Activated naive CD4-positive, alpha-beta T cell treated with anti-CD3 and anti-CD28 coated beads for 36 hours (primary cell): ENCODE measurements at regions not wholly inside any gene's neighbourhood (a gene's known extent, or its start where the extent isn't known, plus 50 kb on each side); places are given as distances from the start of the nearest gene placed in this dataset.

Source experiments
- CTCF ChIA-PET: fragments of 350-600 bp; sonication (Branson Sonifier 250); formaldehyde crosslinking; loops from one replicate; lab custom pipeline; 2021; ENCODE audit warnings: antibody characterized with exemption; lab: Charles Lee
- DNase-seq: peaks from one replicate; pipeline ENCODE4 v3.0.0-alpha.2; 2020
- H3K27ac Mint-ChIP-seq: one replicate; pipeline ENCODE4 v1.8.0; 2021; ENCODE audit warnings: mild to moderate bottlenecking, mixed read lengths
- H3K27me3 Mint-ChIP-seq: one replicate; pipeline ENCODE4 v1.8.0; 2021; ENCODE audit warnings: low read depth, mixed read lengths
- H3K36me3 Mint-ChIP-seq: one replicate; pipeline ENCODE4 v1.8.0; 2021; ENCODE audit warnings: low read depth, mixed read lengths
- H3K4me1 Mint-ChIP-seq: one replicate; pipeline ENCODE4 v1.8.0; 2021; ENCODE audit warnings: low read depth, mixed read lengths
- H3K4me3 Mint-ChIP-seq: one replicate; pipeline ENCODE4 v1.8.0; 2021; ENCODE audit warnings: mild to moderate bottlenecking, moderate library complexity, mixed read lengths
- H3K9me3 Mint-ChIP-seq: one replicate; pipeline ENCODE4 v1.8.0; 2021; ENCODE audit warnings: mixed read lengths
- intact Hi-C: fragments of 100-400 bp; cut with micrococcal nuclease; formaldehyde crosslinking; loops from one replicate; pipeline ENCODE4 v1.15.1; 2023

- Mint-ChIP-seq H3K27me3 (no peaks in the 10 kb centered on the region), H3K9me3 (no peaks in the 10 kb centered on the region), H3K4me3 (no peak overlapping the region), H3K36me3 (no peaks in the 10 kb centered on the region), H3K27ac (no peak overlapping the region), H3K4me1 (no peaks in the 10 kb centered on the region)
- intact Hi-C loops = no loop called here
- CTCF ChIA-PET = interaction anchor here (0.6 to 2.6 kb wide), 7 partner anchors 10 to 241 kb away, joined by 3 to 8 read pairs (median 4); no protein-coding TSS in a partner anchor
- DNase-seq = peak; percentile 62
Measured at GRCh38 chr1:36609241-36610027, 126.7 kb upstream of the CSF3R start.

GRCh38 chr1:36608272-36608671 lies 125.6 kb upstream of the CSF3R start:
- Mint-ChIP-seq H3K4me3 (no peak overlapping the region), H3K27ac (no peak overlapping the region), H3K4me1 (no peaks in the 10 kb centered on the region), H3K36me3 (no peaks in the 10 kb centered on the region), H3K9me3 (no peaks in the 10 kb centered on the region), H3K27me3 (no peaks in the 10 kb centered on the region)
- CTCF ChIA-PET = interaction anchor here (0.6 to 2.6 kb wide), 4 partner anchors 43 to 826 kb away, joined by 3 to 8 read pairs (median 4); no protein-coding TSS in a partner anchor
- intact Hi-C loops = no loop called here
- DNase-seq = no peak

- intact Hi-C loops = no loop called here
- CTCF ChIA-PET = interaction anchor here (0.6 to 1.1 kb wide), 3 partner anchors 42 to 686 kb away, joined by 3 read pairs; no protein-coding TSS in a partner anchor
- Mint-ChIP-seq H3K4me3 (no peak overlapping the region), H3K27ac (no peak overlapping the region), H3K36me3 (no peaks in the 10 kb centered on the region), H3K9me3 (no peaks in the 10 kb centered on the region), H3K27me3 (no peaks in the 10 kb centered on the region), H3K4me1 (no peaks in the 10 kb centered on the region)
- no peak for DNase-seq
Measured at GRCh38 chr1:36607263-36607651, 124.5 kb upstream of the CSF3R start.

- intact Hi-C loops = no loop called here
- Mint-ChIP-seq H3K4me3 (no peak overlapping the region), H3K27me3 (no peaks in the 10 kb centered on the region), H3K36me3 (no peaks in the 10 kb centered on the region), H3K27ac (no peak overlapping the region), H3K9me3 (no peaks in the 10 kb centered on the region), H3K4me1 (no peaks in the 10 kb centered on the region)
- CTCF ChIA-PET = interaction anchor here (0.6 to 1.1 kb wide), 3 partner anchors 43 to 687 kb away, joined by 3 read pairs; no protein-coding TSS in a partner anchor
- no peak for DNase-seq
Measured at GRCh38 chr1:36606641-36607262, 124.0 kb upstream of the CSF3R start.

- H3K27me3 Mint-ChIP-seq = peaks cover 3% of the 10 kb centered on the region
- H3K27ac Mint-ChIP-seq = no peak overlapping the region
- DNase-seq = no peak
- no peaks in the 10 kb centered on the region for H3K36me3 Mint-ChIP-seq
- intact Hi-C loops = no loop called here
- no peak overlapping the region for H3K4me3 Mint-ChIP-seq
- no peaks in the 10 kb centered on the region for H3K4me1 Mint-ChIP-seq
- CTCF ChIA-PET = interaction anchor here (1.1 kb wide), 1 partner anchor 43 kb away, joined by 3 read pairs; no protein-coding TSS in a partner anchor
- H3K9me3 Mint-ChIP-seq = no peaks in the 10 kb centered on the region
Measured at GRCh38 chr1:36605942-36606640, 123.4 kb upstream of the CSF3R start.

- H3K27me3 Mint-ChIP-seq = peaks cover 3% of the 10 kb centered on the region
- no peak overlapping the region for H3K4me3 Mint-ChIP-seq
- H3K4me1 Mint-ChIP-seq = no peaks in the 10 kb centered on the region
- no peak for DNase-seq
- H3K36me3 Mint-ChIP-seq = no peaks in the 10 kb centered on the region
- intact Hi-C loops = no loop called here
- H3K9me3 Mint-ChIP-seq = no peaks in the 10 kb centered on the region
- H3K27ac Mint-ChIP-seq = no peak overlapping the region
- CTCF ChIA-PET = no interaction called here
Measured at GRCh38 chr1:36603461-36603860, 120.7 kb upstream of the CSF3R start.

- H3K27ac Mint-ChIP-seq = no peak overlapping the region
- intact Hi-C loops = no loop called here
- no peak overlapping the region for H3K4me3 Mint-ChIP-seq
- CTCF ChIA-PET = no interaction called here
- peaks cover 5% of the 10 kb centered on the region for H3K27me3 Mint-ChIP-seq
- H3K36me3 Mint-ChIP-seq = no peaks in the 10 kb centered on the region
- no peaks in the 10 kb centered on the region for H3K9me3 Mint-ChIP-seq
- no peak for DNase-seq
- H3K4me1 Mint-ChIP-seq = no peaks in the 10 kb centered on the region
Measured at GRCh38 chr1:36602184-36602583, 119.5 kb upstream of the CSF3R start.

GRCh38 chr1:36599828-36600227 lies 117.1 kb upstream of the CSF3R start:
- no peak for DNase-seq
- intact Hi-C loops = no loop called here
- CTCF ChIA-PET = no interaction called here
- H3K27me3 Mint-ChIP-seq = peaks cover 10% of the 10 kb centered on the region
- H3K9me3 Mint-ChIP-seq = no peaks in the 10 kb centered on the region
- no peaks in the 10 kb centered on the region for H3K36me3 Mint-ChIP-seq
- H3K27ac Mint-ChIP-seq = no peak overlapping the region
- no peak overlapping the region for H3K4me3 Mint-ChIP-seq
- H3K4me1 Mint-ChIP-seq = no peaks in the 10 kb centered on the region

GRCh38 chr1:36597514-36597913 lies 114.8 kb upstream of the CSF3R start:
- Mint-ChIP-seq H3K4me1 (no peaks in the 10 kb centered on the region), H3K36me3 (no peaks in the 10 kb centered on the region), H3K4me3 (no peak overlapping the region), H3K9me3 (no peaks in the 10 kb centered on the region), H3K27me3 (peaks cover 11% of the 10 kb centered on the region), H3K27ac (no peak overlapping the region)
- no peak for DNase-seq
- CTCF ChIA-PET = no interaction called here
- intact Hi-C loops = no loop called here

- Mint-ChIP-seq H3K27ac (no peak overlapping the region), H3K4me1 (no peaks in the 10 kb centered on the region), H3K9me3 (no peaks in the 10 kb centered on the region), H3K36me3 (no peaks in the 10 kb centered on the region), H3K27me3 (peaks cover 19% of the 10 kb centered on the region), H3K4me3 (no peak overlapping the region)
- DNase-seq = no peak
- intact Hi-C loops = no loop called here
- CTCF ChIA-PET = interaction anchor here (0.7 kb wide), 1 partner anchor 54 kb away, joined by 3 read pairs; no protein-coding TSS in a partner anchor
Measured at GRCh38 chr1:36595921-36596320, 113.2 kb upstream of the CSF3R start.

GRCh38 chr1:36595349-36595748 lies 112.6 kb upstream of the CSF3R start:
- no peaks in the 10 kb centered on the region for H3K36me3 Mint-ChIP-seq
- peaks cover 20% of the 10 kb centered on the region for H3K27me3 Mint-ChIP-seq
- no peaks in the 10 kb centered on the region for H3K9me3 Mint-ChIP-seq
- CTCF ChIA-PET = interaction anchor here (0.7 kb wide), 1 partner anchor 55 kb away, joined by 3 read pairs; no protein-coding TSS in a partner anchor
- DNase-seq = no peak
- no peaks in the 10 kb centered on the region for H3K4me1 Mint-ChIP-seq
- H3K27ac Mint-ChIP-seq = no peak overlapping the region
- no peak overlapping the region for H3K4me3 Mint-ChIP-seq
- intact Hi-C loops = no loop called here

- Mint-ChIP-seq H3K27ac (no peak overlapping the region), H3K36me3 (no peaks in the 10 kb centered on the region), H3K4me1 (no peaks in the 10 kb centered on the region), H3K27me3 (peaks cover 20% of the 10 kb centered on the region), H3K4me3 (no peak overlapping the region), H3K9me3 (no peaks in the 10 kb centered on the region)
- CTCF ChIA-PET = interaction anchor here (0.7 to 1.1 kb wide), 2 partner anchors 8 to 18 kb away, joined by 3 to 4 read pairs; no protein-coding TSS in a partner anchor
- intact Hi-C loops = no loop called here
- DNase-seq = no peak
Measured at GRCh38 chr1:36594023-36594422, 111.3 kb upstream of the CSF3R start.
